ENCODE measurements at regions not wholly inside any gene's neighbourhood (a gene's known extent, or its start where the extent isn't known, plus 50 kb on each side); places are given as distances from the start of the nearest gene placed in this dataset.

GRCh38 chr3:144187531-144188210 is 216.0 kb downstream of the DIPK2A start:
- no peaks in the 10 kb centered on the region for H3K9me3 ChIP-seq (ENCODE audit: insufficient read depth, low read depth, low read length)
- no peak overlapping the region for H2BK120ac ChIP-seq (ENCODE audit: insufficient read depth, low read length, poor library complexity)
- no peak overlapping the region for H3K4ac ChIP-seq (ENCODE audit: low read depth, low read length)
- no peak overlapping the region for H2BK5ac ChIP-seq (ENCODE audit: low read depth, low read length, poor library complexity)
- H3K9ac ChIP-seq (ENCODE audit: low read length): no peak overlapping the region
- peaks cover 0 to 2% of the 10 kb centered on the region in 2 experiments for H3K36me3 ChIP-seq (ENCODE audit: control insufficient read depth in 1 of 2, insufficient read depth in 2 of 2, low read length in 2 of 2)
- no peak overlapping the region for H3K4me2 ChIP-seq (ENCODE audit: low read length)
- no peak overlapping the region for H4K12ac ChIP-seq (ENCODE audit: low read depth, low read length)
- H3K27ac ChIP-seq (ENCODE audit: low read depth, low read length): no peak overlapping the region
- H3K14ac ChIP-seq (ENCODE audit: low read length): no peak overlapping the region
- WGBS (ENCODE audit: extremely low coverage, insufficient coverage, insufficient read length): no CpG with 5 or more reads among the region's 2 CpGs
- no peaks in the 10 kb centered on the region for H3K4me1 ChIP-seq (ENCODE audit: control insufficient read depth in 1 of 2, insufficient read depth in 2 of 2, low read length in 2 of 2)
- no peaks in the 10 kb centered on the region for H3K79me1 ChIP-seq (ENCODE audit: low read length)
- H4K91ac ChIP-seq (ENCODE audit: low read depth, low read length): no peak overlapping the region
- DNase-seq: no peak
- no peak overlapping the region for H3K18ac ChIP-seq (ENCODE audit: low read length)
- no peaks in the 10 kb centered on the region for H3K79me2 ChIP-seq (ENCODE audit: control insufficient read depth, insufficient read depth, low read length, poor library complexity)
- no peak overlapping the region for H2AFZ ChIP-seq (ENCODE audit: insufficient read depth, low read length, poor library complexity)
- H3K27me3 ChIP-seq (ENCODE audit: insufficient read depth, low read length): no peaks in the 10 kb centered on the region
- no peak overlapping the region for H2BK12ac ChIP-seq (ENCODE audit: low read length)
- H3K4me3 ChIP-seq (ENCODE audit: low read depth, low read length): no peak overlapping the region
- H3K23ac ChIP-seq (ENCODE audit: low read length): no peak overlapping the region
- no peak overlapping the region for H2AK5ac ChIP-seq (ENCODE audit: low read length)
- H4K8ac ChIP-seq (ENCODE audit: low read depth, low read length): no peak overlapping the region

GRCh38 chr3:144189044-144189443 is 217.4 kb downstream of the DIPK2A start:
- H4K8ac ChIP-seq (ENCODE audit: low read depth, low read length): no peak overlapping the region
- no peak overlapping the region for H2BK12ac ChIP-seq (ENCODE audit: low read length)
- no peak overlapping the region for H3K14ac ChIP-seq (ENCODE audit: low read length)
- no peak for DNase-seq
- H3K27me3 ChIP-seq (ENCODE audit: insufficient read depth, low read length): no peaks in the 10 kb centered on the region
- H3K9ac ChIP-seq (ENCODE audit: low read length): no peak overlapping the region
- H3K4me2 ChIP-seq (ENCODE audit: low read length): no peak overlapping the region
- no peaks in the 10 kb centered on the region for H3K4me1 ChIP-seq (ENCODE audit: control insufficient read depth in 1 of 2, insufficient read depth in 2 of 2, low read length in 2 of 2)
- H3K4ac ChIP-seq (ENCODE audit: low read depth, low read length): no peak overlapping the region
- H3K79me2 ChIP-seq (ENCODE audit: control insufficient read depth, insufficient read depth, low read length, poor library complexity): no peaks in the 10 kb centered on the region
- WGBS (ENCODE audit: extremely low coverage, insufficient coverage, insufficient read length): no CpG with 5 or more reads among the region's 2 CpGs
- H3K4me3 ChIP-seq (ENCODE audit: low read depth, low read length): no peak overlapping the region
- no peaks in the 10 kb centered on the region for H3K79me1 ChIP-seq (ENCODE audit: low read length)
- H3K18ac ChIP-seq (ENCODE audit: low read length): no peak overlapping the region
- H2BK5ac ChIP-seq (ENCODE audit: low read depth, low read length, poor library complexity): no peak overlapping the region
- peaks cover 0 to 2% of the 10 kb centered on the region in 2 experiments for H3K36me3 ChIP-seq (ENCODE audit: control insufficient read depth in 1 of 2, insufficient read depth in 2 of 2, low read length in 2 of 2)
- H4K91ac ChIP-seq (ENCODE audit: low read depth, low read length): no peak overlapping the region
- H3K23ac ChIP-seq (ENCODE audit: low read length): no peak overlapping the region
- no peak overlapping the region for H2AFZ ChIP-seq (ENCODE audit: insufficient read depth, low read length, poor library complexity)
- no peak overlapping the region for H2BK120ac ChIP-seq (ENCODE audit: insufficient read depth, low read length, poor library complexity)
- H2AK5ac ChIP-seq (ENCODE audit: low read length): no peak overlapping the region
- no peaks in the 10 kb centered on the region for H3K9me3 ChIP-seq (ENCODE audit: insufficient read depth, low read depth, low read length)
- no peak overlapping the region for H3K27ac ChIP-seq (ENCODE audit: low read depth, low read length)
- H4K12ac ChIP-seq (ENCODE audit: low read depth, low read length): no peak overlapping the region

- no peak overlapping the region for H2BK12ac ChIP-seq (ENCODE audit: low read length)
- no peak overlapping the region for H4K8ac ChIP-seq (ENCODE audit: low read depth, low read length)
- no peak overlapping the region for H3K14ac ChIP-seq (ENCODE audit: low read length)
- no CpG with 5 or more reads among the region's 2 CpGs for whole genome bisulfite sequencing (ENCODE audit: extremely low coverage, insufficient coverage, insufficient read length)
- H3K9me3 ChIP-seq (ENCODE audit: insufficient read depth, low read depth, low read length): no peaks in the 10 kb centered on the region
- no peak overlapping the region for H3K18ac ChIP-seq (ENCODE audit: low read length)
- no peak overlapping the region for H3K4me3 ChIP-seq (ENCODE audit: low read depth, low read length)
- no peak for DNase-seq
- H2AFZ ChIP-seq (ENCODE audit: insufficient read depth, low read length, poor library complexity): no peak overlapping the region
- no peaks in the 10 kb centered on the region for H3K36me3 ChIP-seq (ENCODE audit: control insufficient read depth in 1 of 2, insufficient read depth in 2 of 2, low read length in 2 of 2)
- H2AK5ac ChIP-seq (ENCODE audit: low read length): no peak overlapping the region
- H2BK5ac ChIP-seq (ENCODE audit: low read depth, low read length, poor library complexity): no peak overlapping the region
- H3K79me2 ChIP-seq (ENCODE audit: control insufficient read depth, insufficient read depth, low read length, poor library complexity): no peaks in the 10 kb centered on the region
- H3K27ac ChIP-seq (ENCODE audit: low read depth, low read length): no peak overlapping the region
- H3K23ac ChIP-seq (ENCODE audit: low read length): no peak overlapping the region
- H3K4me1 ChIP-seq (ENCODE audit: control insufficient read depth in 1 of 2, insufficient read depth in 2 of 2, low read length in 2 of 2): no peaks in the 10 kb centered on the region
- no peak overlapping the region for H3K9ac ChIP-seq (ENCODE audit: low read length)
- no peak overlapping the region for H4K12ac ChIP-seq (ENCODE audit: low read depth, low read length)
- H3K4me2 ChIP-seq (ENCODE audit: low read length): no peak overlapping the region
- no peak overlapping the region for H4K91ac ChIP-seq (ENCODE audit: low read depth, low read length)
- no peaks in the 10 kb centered on the region for H3K79me1 ChIP-seq (ENCODE audit: low read length)
- H2BK120ac ChIP-seq (ENCODE audit: insufficient read depth, low read length, poor library complexity): no peak overlapping the region
- no peak overlapping the region for H3K4ac ChIP-seq (ENCODE audit: low read depth, low read length)
- H3K27me3 ChIP-seq (ENCODE audit: insufficient read depth, low read length): no peaks in the 10 kb centered on the region
Observed at GRCh38 chr3:144197116-144197515, 225.5 kb downstream of the DIPK2A start.

GRCh38 chr3:144197582-144197981 is 226.0 kb downstream of the DIPK2A start:
- Histone ChIP-seq H3K4ac (ENCODE audit: low read depth, low read length) (no peak overlapping the region), H3K9ac (ENCODE audit: low read length) (no peak overlapping the region), H3K4me3 (ENCODE audit: low read depth, low read length) (no peak overlapping the region), H2AFZ (ENCODE audit: insufficient read depth, low read length, poor library complexity) (no peak overlapping the region), H2AK5ac (ENCODE audit: low read length) (no peak overlapping the region), H3K4me2 (ENCODE audit: low read length) (no peak overlapping the region), H4K12ac (ENCODE audit: low read depth, low read length) (no peak overlapping the region), H3K79me2 (ENCODE audit: control insufficient read depth, insufficient read depth, low read length, poor library complexity) (no peaks in the 10 kb centered on the region), H4K8ac (ENCODE audit: low read depth, low read length) (no peak overlapping the region), H3K36me3 (ENCODE audit: control insufficient read depth in 1 of 2, insufficient read depth in 2 of 2, low read length in 2 of 2) (no peaks in the 10 kb centered on the region), H3K14ac (ENCODE audit: low read length) (no peak overlapping the region), H3K27me3 (ENCODE audit: insufficient read depth, low read length) (no peaks in the 10 kb centered on the region), H4K91ac (ENCODE audit: low read depth, low read length) (no peak overlapping the region), H2BK5ac (ENCODE audit: low read depth, low read length, poor library complexity) (no peak overlapping the region), H3K23ac (ENCODE audit: low read length) (no peak overlapping the region), H3K4me1 (ENCODE audit: control insufficient read depth in 1 of 2, insufficient read depth in 2 of 2, low read length in 2 of 2) (no peaks in the 10 kb centered on the region), H2BK12ac (ENCODE audit: low read length) (no peak overlapping the region), H3K27ac (ENCODE audit: low read depth, low read length) (no peak overlapping the region), H3K18ac (ENCODE audit: low read length) (no peak overlapping the region), H3K9me3 (ENCODE audit: insufficient read depth, low read depth, low read length) (no peaks in the 10 kb centered on the region), H3K79me1 (ENCODE audit: low read length) (no peaks in the 10 kb centered on the region), H2BK120ac (ENCODE audit: insufficient read depth, low read length, poor library complexity) (no peak overlapping the region)
- no peak for DNase-seq
- whole genome bisulfite sequencing (ENCODE audit: extremely low coverage, insufficient coverage, insufficient read length): no CpG with 5 or more reads among the region's 1 CpG
